LNCaP clone FGC (cell line): ENCODE measurements at regions not wholly inside any gene's neighbourhood (a gene's known extent, or its start where the extent isn't known, plus 50 kb on each side); places are given as distances from the start of the nearest gene placed in this dataset.

ENCODE experiments used
- DNase-seq: peaks from one replicate; pipeline ENCODE4 v3.0.0-alpha.2; 2011; ENCODE audit warnings: low read depth
- H3K4me3 ChIP-seq: 2 replicates; pipeline ENCODE4 v1.5.1; 2011; ENCODE audit warnings: mild to moderate bottlenecking, low read depth, low read length, control low read depth
- TF ChIP-seq, protein P1 (sequence below): IDR thresholded peaks from 2 replicates; pipeline ENCODE4 v1.5.1; 2012; ENCODE audit warnings: mild to moderate bottlenecking; ENCODE audit not compliant: control insufficient read depth, insufficient read depth; ENCODE audit errors: extremely low read depth

DNA sequence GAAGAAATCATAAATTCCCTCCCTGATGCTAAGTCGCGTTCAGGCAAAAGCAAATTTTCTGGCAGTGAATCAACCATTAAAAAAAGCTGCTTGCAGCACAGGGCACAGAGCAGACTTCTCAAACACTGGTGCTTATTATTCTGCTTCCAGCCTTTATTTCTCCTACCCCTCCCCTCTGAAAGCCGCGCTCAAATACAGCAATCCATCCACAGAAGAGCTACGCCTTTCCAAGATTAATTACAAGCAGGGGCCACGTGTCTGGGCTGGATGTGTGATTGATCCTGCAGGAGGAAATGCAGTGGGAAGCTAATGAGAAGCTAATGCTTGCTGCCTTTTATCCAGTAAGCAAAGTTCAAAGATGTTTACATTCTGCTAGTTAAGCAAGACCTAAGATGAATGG is 134.9 kb upstream of the TOPAZ1 start:
- no peak overlapping the region for H3K4me3 ChIP-seq
- peak; percentile 45 for DNase-seq
- TF ChIP-seq, protein P1, sequence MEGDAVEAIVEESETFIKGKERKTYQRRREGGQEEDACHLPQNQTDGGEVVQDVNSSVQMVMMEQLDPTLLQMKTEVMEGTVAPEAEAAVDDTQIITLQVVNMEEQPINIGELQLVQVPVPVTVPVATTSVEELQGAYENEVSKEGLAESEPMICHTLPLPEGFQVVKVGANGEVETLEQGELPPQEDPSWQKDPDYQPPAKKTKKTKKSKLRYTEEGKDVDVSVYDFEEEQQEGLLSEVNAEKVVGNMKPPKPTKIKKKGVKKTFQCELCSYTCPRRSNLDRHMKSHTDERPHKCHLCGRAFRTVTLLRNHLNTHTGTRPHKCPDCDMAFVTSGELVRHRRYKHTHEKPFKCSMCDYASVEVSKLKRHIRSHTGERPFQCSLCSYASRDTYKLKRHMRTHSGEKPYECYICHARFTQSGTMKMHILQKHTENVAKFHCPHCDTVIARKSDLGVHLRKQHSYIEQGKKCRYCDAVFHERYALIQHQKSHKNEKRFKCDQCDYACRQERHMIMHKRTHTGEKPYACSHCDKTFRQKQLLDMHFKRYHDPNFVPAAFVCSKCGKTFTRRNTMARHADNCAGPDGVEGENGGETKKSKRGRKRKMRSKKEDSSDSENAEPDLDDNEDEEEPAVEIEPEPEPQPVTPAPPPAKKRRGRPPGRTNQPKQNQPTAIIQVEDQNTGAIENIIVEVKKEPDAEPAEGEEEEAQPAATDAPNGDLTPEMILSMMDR = no peak

DNA sequence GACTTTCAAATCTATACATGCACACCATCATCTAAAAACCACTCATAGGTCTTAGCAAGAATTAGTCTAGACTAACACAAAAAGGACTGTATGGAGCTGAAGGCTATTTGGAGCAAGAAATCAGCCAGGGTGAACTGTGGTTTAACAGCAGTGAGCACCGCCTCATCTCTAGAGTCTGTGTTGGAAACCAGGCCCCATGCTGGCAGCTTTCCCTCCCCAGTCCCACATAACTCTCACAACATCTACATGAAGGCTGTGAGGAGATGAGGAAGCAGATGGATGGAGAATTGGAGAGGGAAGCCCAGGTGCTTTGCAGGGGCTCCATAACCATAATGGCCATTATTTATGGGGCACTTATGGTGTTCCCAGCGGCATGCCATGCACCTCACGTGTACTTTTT is 133.2 kb upstream of the TOPAZ1 start:
- TF ChIP-seq, protein P1 = no peak
- no peak for DNase-seq

DNA sequence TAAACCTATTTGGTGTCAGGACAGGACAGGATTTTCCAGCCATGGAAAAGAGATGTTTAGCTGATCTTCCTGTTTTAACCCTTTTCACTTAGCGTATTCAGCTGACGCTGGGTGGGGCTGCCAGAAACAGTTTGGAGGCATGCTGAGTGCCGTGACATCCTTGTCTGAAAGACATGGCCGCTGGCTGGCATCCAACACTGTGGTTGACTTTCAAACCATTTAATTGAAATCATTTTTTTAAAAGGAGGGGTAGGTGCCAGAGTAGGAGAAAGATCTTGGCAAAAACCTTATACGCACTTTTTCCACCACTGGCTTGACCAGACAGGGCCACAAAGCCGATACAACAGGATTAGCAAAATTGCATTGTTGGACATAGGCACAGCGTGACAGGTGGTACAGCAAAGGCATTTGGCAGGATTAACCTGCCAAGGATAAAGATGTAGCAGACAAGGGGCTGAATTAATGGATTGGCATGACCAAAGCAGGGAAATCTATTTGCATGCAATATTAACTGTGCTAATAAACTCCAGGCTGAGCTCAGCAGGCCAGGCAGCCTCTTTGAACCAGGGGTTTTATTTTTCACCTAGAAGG is 131.8 kb upstream of the TOPAZ1 start:
- no peak overlapping the region for H3K4me3 ChIP-seq
- TF ChIP-seq, protein P1 = no peak
- peak; percentile 45 for DNase-seq

More for the DNA sequence above, 133.2 kb upstream of the TOPAZ1 start:
- H3K4me3 ChIP-seq = no peak overlapping the region

DNA sequence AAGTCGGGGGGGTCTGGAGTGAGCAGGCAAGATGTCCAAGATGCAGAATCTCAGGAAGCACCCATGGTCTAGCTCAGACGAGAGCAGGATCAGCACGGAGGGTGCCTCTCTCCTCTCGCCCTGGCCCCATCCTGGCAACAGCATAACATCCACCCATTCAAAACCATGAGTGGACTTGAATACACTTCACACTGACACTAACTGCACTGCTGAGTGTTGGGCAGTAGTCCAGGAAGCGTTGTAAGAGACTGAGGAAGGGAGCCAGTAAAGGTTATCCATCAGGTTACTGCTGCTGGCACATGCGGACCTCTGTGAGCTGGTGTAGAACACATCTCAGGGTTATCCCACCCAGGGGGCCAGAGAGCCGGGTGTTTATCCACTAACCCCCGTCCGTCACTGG is 131.0 kb upstream of the TOPAZ1 start:
- H3K4me3 ChIP-seq = no peak overlapping the region
- no peak for DNase-seq
- TF ChIP-seq, protein P1 = no peak

DNA sequence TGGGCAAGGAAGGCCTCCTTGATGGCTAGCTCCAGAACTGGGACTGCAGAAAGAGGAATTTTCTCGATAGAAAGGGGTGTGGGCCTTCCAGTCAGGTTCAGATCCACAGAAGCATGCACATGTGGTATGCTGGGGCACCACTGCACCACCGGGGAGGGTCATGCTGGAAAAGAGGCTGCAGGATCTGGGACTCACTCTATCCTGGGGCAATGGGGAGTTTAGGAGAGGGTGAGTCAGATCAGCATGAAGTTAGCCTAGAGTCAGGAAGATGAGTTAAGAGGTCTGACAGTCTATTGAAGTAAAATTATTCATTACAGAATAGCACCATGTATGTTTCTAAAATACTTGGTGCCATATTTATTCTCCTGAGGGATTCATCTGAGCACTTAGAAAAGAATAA is 130.2 kb upstream of the TOPAZ1 start:
- H3K4me3 ChIP-seq = no peak overlapping the region
- TF ChIP-seq, protein P1 = no peak
- no peak for DNase-seq

DNA sequence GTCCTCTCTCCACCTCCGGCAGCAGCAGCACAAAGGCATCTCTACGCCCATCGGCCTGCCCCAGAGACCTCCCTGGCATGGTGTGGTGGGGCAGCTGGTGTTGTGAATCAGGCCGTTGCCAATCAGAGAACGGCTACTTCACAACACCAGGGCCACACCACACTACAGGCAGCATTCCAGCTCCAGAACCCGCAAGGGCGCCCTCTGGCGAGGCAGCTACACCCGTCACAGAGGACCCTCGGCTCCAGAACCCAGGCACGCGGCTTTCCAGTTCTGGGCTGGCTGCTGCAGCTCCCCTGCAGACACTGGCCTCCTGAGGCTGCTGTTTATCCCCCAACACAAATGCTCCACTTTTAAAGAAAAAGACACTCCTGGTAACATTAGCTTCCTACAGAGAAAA is 127.5 kb upstream of the TOPAZ1 start:
- DNase-seq = no peak
- H3K4me3 ChIP-seq = no peak overlapping the region
- TF ChIP-seq, protein P1 = peak; percentile 50

DNA sequence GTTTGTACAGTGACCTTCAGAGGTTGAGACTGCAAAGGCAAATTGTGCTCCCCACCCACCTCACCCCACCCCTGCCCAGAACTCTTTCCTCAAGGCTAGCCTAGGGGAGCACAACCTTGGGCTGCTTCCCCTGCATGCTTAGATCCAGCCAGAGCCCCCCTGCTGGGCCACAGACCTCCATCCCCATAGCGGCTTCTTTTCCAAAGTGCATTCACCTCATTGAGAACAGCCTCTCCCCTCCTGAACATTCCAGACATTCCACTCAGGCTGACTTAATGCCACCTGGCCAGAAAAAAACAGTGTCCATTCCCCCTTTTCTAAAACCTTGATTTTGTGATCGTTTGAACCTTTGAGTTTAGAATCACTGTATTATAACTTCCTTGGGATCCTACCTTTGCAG is 124.4 kb upstream of the TOPAZ1 start:
- TF ChIP-seq, protein P1 = no peak
- DNase-seq = no peak
- H3K4me3 ChIP-seq = no peak overlapping the region
